ENCODE measurements at regions not wholly inside any gene's neighbourhood (a gene's known extent, or its start where the extent isn't known, plus 50 kb on each side); places are given as distances from the start of the nearest gene placed in this dataset.

- 71% methylated on average over 5 of the region's 5 CpGs for WGBS
Measured at GRCh38 chr13:73142071-73142470, 83.3 kb downstream of the KLF5 start.

GRCh38 chr13:73141292-73141771 lies 82.5 kb downstream of the KLF5 start:
- Histone ChIP-seq H3K36me3 (no peaks in the 10 kb centered on the region), H3K27ac (replicated peaks in 1 of 4) (no peak overlapping the region), H3K4me3 (no peak overlapping the region), H3K9me3 (no peaks in the 10 kb centered on the region), H3K27me3 (no peaks in the 10 kb centered on the region), H3K4me1 (peaks cover 0 to 12% (median 8%) of the 10 kb centered on the region in 4 donors)
- intact Hi-C loops (cut with DNase I): no loop called here
- DNase-seq (ENCODE audit: extremely low spot score): no peak
- WGBS: 49% methylated on average over 4 of the region's 4 CpGs
- TF ChIP-seq POLR2AphosphoS5 (IDR thresholded peaks at IDR 0.05) (no peak), CTCF (IDR thresholded peaks at IDR 0.05) (no peak)

More at GRCh38 chr13:73142071-73142470, 83.3 kb downstream of the KLF5 start:
- Histone ChIP-seq H3K36me3 (no peaks in the 10 kb centered on the region), H3K4me1 (peaks cover 0 to 12% (median 8%) of the 10 kb centered on the region in 4 donors), H3K27ac (replicated peaks in 1 of 4) (no peak overlapping the region), H3K27me3 (no peaks in the 10 kb centered on the region), H3K4me3 (no peak overlapping the region), H3K9me3 (no peaks in the 10 kb centered on the region)
- no peak for DNase-seq (ENCODE audit: extremely low spot score)
- no peak for TF ChIP-seq POLR2A (IDR thresholded peaks at IDR 0.05; ENCODE audit: low read depth)
- TF ChIP-seq CTCF (IDR thresholded peaks at IDR 0.05): no peak
- no peak for TF ChIP-seq EP300 (IDR thresholded peaks at IDR 0.05)
- TF ChIP-seq POLR2AphosphoS5 (IDR thresholded peaks at IDR 0.05): no peak
- intact Hi-C loops (cut with DNase I): no loop called here

- WGBS: 57% methylated on average over 2 of the region's 2 CpGs
- H3K36me3 ChIP-seq: no peaks in the 10 kb centered on the region
- H3K27ac ChIP-seq (replicated peaks in 1 of 4): no peak overlapping the region
- DNase-seq (ENCODE audit: extremely low spot score): no peak
- no peaks in the 10 kb centered on the region for H3K27me3 ChIP-seq
- peaks cover 0 to 12% (median 8%) of the 10 kb centered on the region in 4 donors for H3K4me1 ChIP-seq
- no peak for TF ChIP-seq CTCF (IDR thresholded peaks at IDR 0.05)
- no peaks in the 10 kb centered on the region for H3K9me3 ChIP-seq
- intact Hi-C loops (cut with DNase I): no loop called here
- H3K4me3 ChIP-seq: no peak overlapping the region
Measured at GRCh38 chr13:73140801-73141200, 82.0 kb downstream of the KLF5 start.

GRCh38 chr13:73138638-73139491 lies 80.1 kb downstream of the KLF5 start:
- 69% methylated on average over 11 of the region's 11 CpGs for WGBS
- H3K27me3 ChIP-seq: no peaks in the 10 kb centered on the region
- peaks cover 0 to 12% (median 8%) of the 10 kb centered on the region in 4 donors for H3K4me1 ChIP-seq
- intact Hi-C loops (cut with DNase I): no loop called here
- peak; percentile 39 for DNase-seq (ENCODE audit: extremely low spot score)
- H3K36me3 ChIP-seq: no peaks in the 10 kb centered on the region
- H3K27ac ChIP-seq (replicated peaks in 1 of 4): no peak overlapping the region
- TF ChIP-seq CTCF (IDR thresholded peaks at IDR 0.05) (no peak), POLR2AphosphoS5 (IDR thresholded peaks at IDR 0.05) (no peak), POLR2A (IDR thresholded peaks at IDR 0.05; ENCODE audit: low read depth) (no peak), EP300 (IDR thresholded peaks at IDR 0.05) (no peak)
- H3K9me3 ChIP-seq: no peaks in the 10 kb centered on the region
- no peak overlapping the region for H3K4me3 ChIP-seq

DNA sequence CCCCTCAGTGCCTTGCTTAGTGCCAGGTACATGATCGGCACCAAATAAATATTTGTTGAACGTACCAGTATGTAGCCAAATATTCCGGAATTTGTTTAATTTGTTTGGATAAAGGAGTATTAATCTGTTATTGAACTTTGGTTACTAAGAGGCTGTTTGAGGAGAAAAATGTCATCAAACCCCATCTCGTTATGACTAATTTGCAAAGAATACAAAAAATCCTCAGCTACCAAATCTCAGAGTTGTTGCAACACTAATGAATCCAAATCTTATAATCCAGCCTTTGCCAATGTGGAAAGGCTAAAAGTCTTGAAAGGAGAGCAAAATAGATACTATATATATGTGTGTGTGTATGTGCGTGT lies 79.5 kb downstream of the KLF5 start:
- TF ChIP-seq POLR2AphosphoS5 (IDR thresholded peaks at IDR 0.05): no peak
- no peak for TF ChIP-seq CTCF (IDR thresholded peaks at IDR 0.05)
- TF ChIP-seq EP300 (IDR thresholded peaks at IDR 0.05): no peak
- TF ChIP-seq POLR2A (IDR thresholded peaks at IDR 0.05; ENCODE audit: low read depth): no peak
- no peak for DNase-seq (ENCODE audit: extremely low spot score)

More for the DNA sequence above, 79.5 kb downstream of the KLF5 start:
- Histone ChIP-seq H3K27ac (replicated peaks in 1 of 4) (no peak overlapping the region), H3K36me3 (no peaks in the 10 kb centered on the region), H3K4me1 (peaks cover 0 to 12% (median 8%) of the 10 kb centered on the region in 4 donors), H3K4me3 (no peak overlapping the region), H3K27me3 (no peaks in the 10 kb centered on the region), H3K9me3 (no peaks in the 10 kb centered on the region)
- WGBS: 90% methylated on average over 5 of the region's 5 CpGs
- intact Hi-C loops (cut with DNase I): no loop called here

Data from esophagus muscularis mucosa (tissue), 4 donors.